ENCODE measurements at regions not wholly inside any gene's neighbourhood (a gene's known extent, or its start where the extent isn't known, plus 50 kb on each side); places are given as distances from the start of the nearest gene placed in this dataset.

DNA sequence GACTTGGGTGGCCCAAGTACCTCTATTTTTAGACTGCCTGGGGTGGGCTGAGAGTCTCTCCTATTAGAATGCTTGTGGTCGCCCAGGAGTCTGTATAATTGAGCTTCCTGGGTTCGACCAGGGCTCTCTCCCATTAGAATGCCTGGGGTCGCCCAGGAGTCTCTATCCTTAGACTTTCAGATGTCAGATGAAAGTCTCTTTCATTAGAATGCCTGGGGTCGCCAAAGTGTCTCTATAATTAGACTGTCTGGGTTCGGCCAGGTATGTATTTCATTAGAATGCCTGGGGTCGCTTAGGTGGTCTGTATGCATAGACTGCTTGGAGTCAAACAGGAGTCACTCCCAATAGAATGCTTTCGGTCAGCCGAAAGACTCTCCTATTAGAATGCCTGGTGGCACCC is 1471.7 kb downstream of the UQCRFS1 start:
- no peak for DNase-seq (ENCODE audit: low read depth)
- no peak overlapping the region for H3K4me3 ChIP-seq (ENCODE audit: low read depth, low read length)
- TF ChIP-seq, protein P1, sequence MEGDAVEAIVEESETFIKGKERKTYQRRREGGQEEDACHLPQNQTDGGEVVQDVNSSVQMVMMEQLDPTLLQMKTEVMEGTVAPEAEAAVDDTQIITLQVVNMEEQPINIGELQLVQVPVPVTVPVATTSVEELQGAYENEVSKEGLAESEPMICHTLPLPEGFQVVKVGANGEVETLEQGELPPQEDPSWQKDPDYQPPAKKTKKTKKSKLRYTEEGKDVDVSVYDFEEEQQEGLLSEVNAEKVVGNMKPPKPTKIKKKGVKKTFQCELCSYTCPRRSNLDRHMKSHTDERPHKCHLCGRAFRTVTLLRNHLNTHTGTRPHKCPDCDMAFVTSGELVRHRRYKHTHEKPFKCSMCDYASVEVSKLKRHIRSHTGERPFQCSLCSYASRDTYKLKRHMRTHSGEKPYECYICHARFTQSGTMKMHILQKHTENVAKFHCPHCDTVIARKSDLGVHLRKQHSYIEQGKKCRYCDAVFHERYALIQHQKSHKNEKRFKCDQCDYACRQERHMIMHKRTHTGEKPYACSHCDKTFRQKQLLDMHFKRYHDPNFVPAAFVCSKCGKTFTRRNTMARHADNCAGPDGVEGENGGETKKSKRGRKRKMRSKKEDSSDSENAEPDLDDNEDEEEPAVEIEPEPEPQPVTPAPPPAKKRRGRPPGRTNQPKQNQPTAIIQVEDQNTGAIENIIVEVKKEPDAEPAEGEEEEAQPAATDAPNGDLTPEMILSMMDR (IDR thresholded peaks at IDR 0.05; ENCODE audit: low read depth, low read length, missing control alignments), result no peak

DNA sequence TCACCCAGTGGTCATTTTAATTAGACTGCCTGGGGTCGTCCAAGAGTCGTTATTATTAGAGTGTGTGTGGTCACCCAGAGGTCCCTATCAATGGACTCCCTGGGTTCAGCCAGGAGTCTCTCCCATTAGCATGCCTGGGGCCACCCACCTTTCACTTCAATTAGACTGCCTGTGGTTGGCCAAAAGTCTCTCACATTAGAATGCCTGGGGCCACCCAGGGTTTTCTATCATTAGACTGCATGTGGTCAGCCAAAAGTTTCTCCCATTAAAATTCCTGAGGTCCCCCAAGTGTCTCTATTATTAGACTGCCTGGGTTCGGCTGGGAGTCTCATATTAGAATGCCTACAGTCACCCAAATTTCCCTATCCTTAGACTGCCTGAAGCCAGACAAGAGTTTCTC is 1472.6 kb downstream of the UQCRFS1 start:
- DNase-seq (ENCODE audit: low read depth), result no peak
- TF ChIP-seq, protein P1 (IDR thresholded peaks at IDR 0.05; ENCODE audit: low read depth, low read length, missing control alignments), result no peak
- H3K4me3 ChIP-seq (ENCODE audit: low read depth, low read length), result no peak overlapping the region

DNA sequence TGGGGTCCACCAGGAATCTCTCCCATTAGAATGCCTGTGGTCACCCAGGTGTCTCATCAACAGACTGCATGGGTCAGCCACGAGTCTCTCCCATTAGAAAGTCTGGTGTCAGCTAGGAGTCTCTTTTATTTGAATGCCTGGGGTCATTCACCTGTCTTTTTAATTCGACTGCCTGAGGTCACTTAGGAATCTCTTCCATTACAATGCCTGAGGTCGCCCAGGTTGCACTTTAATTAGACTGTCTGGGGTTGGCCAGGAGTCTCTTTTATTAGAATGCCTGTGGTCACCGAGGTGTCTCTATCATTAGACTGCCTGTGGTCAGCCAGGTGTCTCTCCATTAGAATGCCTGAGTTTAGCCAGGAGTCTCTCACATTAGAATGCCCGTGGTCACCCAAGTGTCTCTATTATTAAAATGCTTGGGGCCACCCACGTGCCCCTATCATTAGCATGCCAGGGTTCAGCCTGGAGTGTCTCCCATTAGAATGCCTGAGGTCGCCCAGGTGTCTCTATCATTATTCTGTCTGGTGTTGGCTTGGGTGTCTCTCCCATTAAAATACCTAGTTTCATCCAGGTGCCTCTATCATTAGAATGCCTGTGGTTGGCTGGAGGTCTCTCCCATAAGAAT is 1474.3 kb downstream of the UQCRFS1 start:
- no peak overlapping the region for H3K4me3 ChIP-seq (ENCODE audit: low read depth, low read length)
- no peak for DNase-seq (ENCODE audit: low read depth)
- TF ChIP-seq, protein P1 (IDR thresholded peaks at IDR 0.05; ENCODE audit: low read depth, low read length, missing control alignments), result no peak

DNA sequence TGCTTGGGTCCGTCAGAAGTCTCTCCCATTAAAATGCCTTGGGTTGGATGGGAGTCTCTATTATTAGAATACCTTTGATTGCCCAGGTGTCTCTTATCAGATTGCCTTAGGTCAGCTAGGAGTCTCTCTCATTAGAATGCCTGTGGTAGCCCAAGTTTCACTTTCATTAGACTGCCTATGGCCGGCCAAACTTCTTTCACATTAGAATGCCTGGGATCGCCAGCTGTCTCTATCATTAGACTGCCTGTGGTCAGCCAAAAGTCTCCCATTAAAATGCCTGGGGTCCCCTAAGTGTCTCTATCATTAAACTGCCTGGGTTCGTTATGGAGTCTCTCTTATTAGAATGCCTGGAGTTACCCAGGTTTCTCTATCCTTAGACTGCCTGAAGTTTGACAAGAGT is 1476.7 kb downstream of the UQCRFS1 start:
- no peak for DNase-seq (ENCODE audit: low read depth)
- H3K4me3 ChIP-seq (ENCODE audit: low read depth, low read length), result no peak overlapping the region

DNA sequence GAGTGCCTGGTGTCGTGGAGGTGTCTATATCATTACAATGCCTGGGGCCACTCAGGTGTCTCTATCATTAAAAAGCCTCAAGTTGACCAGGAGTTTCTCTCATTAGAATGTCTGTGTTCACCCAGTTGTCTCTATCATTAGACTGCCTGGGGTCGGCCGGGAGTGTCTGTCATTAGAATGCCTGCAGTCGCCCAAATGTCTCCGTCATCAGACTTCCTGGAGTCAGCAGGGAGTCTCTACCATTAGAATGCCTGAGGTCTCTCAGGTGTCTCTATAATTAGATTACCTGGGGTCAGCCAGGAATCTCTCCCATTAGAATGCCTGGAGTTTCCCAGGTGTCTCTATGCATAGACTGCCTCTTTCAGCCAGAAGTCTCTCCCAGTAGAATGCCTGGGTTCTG is 1477.6 kb downstream of the UQCRFS1 start:
- TF ChIP-seq, protein P1 (IDR thresholded peaks at IDR 0.05; ENCODE audit: low read depth, low read length, missing control alignments), result no peak
- no peak for DNase-seq (ENCODE audit: low read depth)
- no peak overlapping the region for H3K4me3 ChIP-seq (ENCODE audit: low read depth, low read length)

More for the DNA sequence above, 1476.7 kb downstream of the UQCRFS1 start:
- TF ChIP-seq, protein P1 (IDR thresholded peaks at IDR 0.05; ENCODE audit: low read depth, low read length, missing control alignments), result no peak

DNA sequence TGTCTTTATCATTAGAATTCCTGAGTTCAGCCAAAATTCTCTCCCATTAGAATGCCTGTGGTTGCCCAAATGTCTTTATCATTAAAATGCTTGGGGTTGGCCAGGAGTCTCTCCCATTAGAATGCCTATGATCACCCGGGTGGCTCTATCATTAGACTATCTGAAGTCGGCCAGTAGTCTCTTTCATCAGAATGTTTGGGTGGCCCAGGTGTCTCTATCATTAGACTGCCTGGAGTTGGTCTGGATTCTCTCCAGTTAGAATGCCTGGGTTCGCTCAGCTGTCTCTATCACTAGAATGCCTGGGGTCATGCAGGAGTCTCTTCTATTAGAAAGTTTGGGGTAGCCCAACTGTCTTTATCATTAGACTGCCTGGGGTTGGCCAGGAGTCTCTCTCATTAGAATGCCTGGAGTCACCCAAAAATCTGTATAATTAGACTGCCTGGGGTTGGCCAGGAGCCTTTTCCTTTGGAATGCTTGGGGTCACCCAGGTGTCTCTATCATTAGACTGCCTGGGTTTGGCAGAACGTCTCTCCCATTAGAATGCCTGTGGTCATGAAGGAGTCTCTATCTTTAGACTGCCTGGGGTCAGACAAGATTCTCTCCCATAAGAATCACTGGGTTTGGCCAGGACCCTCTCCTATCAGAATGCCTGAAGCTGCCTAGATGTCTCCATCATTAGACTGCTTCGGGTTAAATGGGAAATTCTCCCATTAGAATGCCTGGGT is 1478.3 kb downstream of the UQCRFS1 start:
- TF ChIP-seq, protein P1 (IDR thresholded peaks at IDR 0.05; ENCODE audit: low read depth, low read length, missing control alignments), result no peak
- no peak for DNase-seq (ENCODE audit: low read depth)
- H3K4me3 ChIP-seq (ENCODE audit: low read depth, low read length), result no peak overlapping the region
